HepG2 (cell line): ENCODE measurements at regions not wholly inside any gene's neighbourhood (a gene's known extent, or its start where the extent isn't known, plus 50 kb on each side); places are given as distances from the start of the nearest gene placed in this dataset.

Source experiments
- ATAC-seq: fragments of 200-7000 bp; cut with Tn5 transposase; 3 replicates; pipeline ENCODE4 v1.9.1; 2020; ENCODE audit warnings: mild to moderate bottlenecking, moderate library complexity
- BruUV-seq: library from RNA; stranded (reverse); fragments of 400-500 nt; replicated peaks from 2 replicates; lab custom pipeline; 2021; lab: Mats Ljungman, UMichigan
- CTCF ChIA-PET: fragments of 300-600 bp; formaldehyde crosslinking; extraction: SDS; loops from one replicate; lab custom pipeline; 2021; ENCODE audit warnings: low total read pairs, inconsistent platforms, low intra/inter-chr PET ratio; lab: Yijun Ruan, JAX
- POLR2A ChIA-PET: fragments of 350-600 bp; sonication (Branson Sonifier 250); formaldehyde crosslinking; loops from one replicate; lab custom pipeline; 2020; ENCODE audit warnings: antibody characterized with exemption, inconsistent platforms; lab: Yijun Ruan, JAX
- DNase-seq: peaks from one replicate; pipeline ENCODE4 v3.0.0-alpha.2; 2015; ENCODE audit warnings: low spot score
- FAIRE-seq: peaks from 3 replicates; lab custom pipeline; 2011; peaks lifted over from hg19 to GRCh38; lab: Jason Lieb, UNC
- H2AFZ ChIP-seq: one replicate; pipeline ENCODE4 v1.6.1; 2011; ENCODE audit warnings: low read length, inconsistent platforms
- H3K27ac ChIP-seq: fragments of 300-600 bp; 3 replicates; pipeline ENCODE4 v1.8.0; 2011; ENCODE audit warnings: mixed run types, mild to moderate bottlenecking, mixed read lengths, low read length, inconsistent platforms; ENCODE audit not compliant: insufficient read depth; ENCODE audit errors: extremely low read length
- H3K27me3 ChIP-seq, 2 experiments: fragments of 200-600 bp in 1 of 2; 2 replicates in 1 of 2; 3 replicates in 1 of 2; pipeline versions ENCODE4 v1.6.0 to v1.8.0; 2011; ENCODE audit warnings: low read length in 2 of 2, mild to moderate bottlenecking in 2 of 2, moderate library complexity in 2 of 2, inconsistent platforms in 1 of 2; ENCODE audit not compliant: insufficient read depth in 2 of 2, control insufficient read depth in 1 of 2
- H3K36me3 ChIP-seq, 2 experiments: fragments of 200-600 bp in 1 of 2; replicated peaks in 1 of 2; 2 replicates in 1 of 2; 3 replicates in 1 of 2; pipeline versions ENCODE4 v1.5.1 to v1.8.0; 2011; ENCODE audit warnings: low read length in 2 of 2, inconsistent platforms in 1 of 2; ENCODE audit not compliant: insufficient read depth in 2 of 2, control insufficient read depth in 1 of 2
- H3K4me1 ChIP-seq: 2 replicates; pipeline ENCODE4 v1.5.1; 2012; ENCODE audit warnings: low read length, inconsistent platforms; ENCODE audit not compliant: insufficient read depth
- H3K4me2 ChIP-seq: 2 replicates; pipeline ENCODE4 v1.6.0; 2011; ENCODE audit warnings: low read depth, low read length, inconsistent platforms
- H3K4me3 ChIP-seq, 3 experiments: fragments of 200-600 bp in 1 of 3; sonication (generic), shearing (Covaris generic) in 1 of 3; replicated peaks in 1 of 3; 2 replicates each; pipeline ENCODE4 v1.5.1; 2011 to 2016; ENCODE audit warnings: low read length in 3 of 3, inconsistent platforms in 2 of 3, low read depth in 2 of 3, mild to moderate bottlenecking in 2 of 3, control low read depth in 1 of 3, mixed read lengths in 1 of 3; ENCODE audit not compliant: insufficient read depth in 1 of 3
- H3K79me2 ChIP-seq: one replicate; pipeline ENCODE4 v1.6.1; 2011; ENCODE audit warnings: low read length, inconsistent platforms; ENCODE audit not compliant: insufficient read depth
- H3K9ac ChIP-seq: 2 replicates; pipeline ENCODE4 v1.6.0; 2011; ENCODE audit warnings: mild to moderate bottlenecking, low read depth, low read length, inconsistent platforms; ENCODE audit not compliant: insufficient read depth
- H3K9me3 ChIP-seq: 2 replicates; pipeline ENCODE4 v1.5.1; 2012; ENCODE audit warnings: mild to moderate bottlenecking, low read length
- H4K20me1 ChIP-seq: 2 replicates; pipeline ENCODE4 v1.6.0; 2011; ENCODE audit warnings: inconsistent platforms, mild to moderate bottlenecking, low read length, moderate library complexity; ENCODE audit not compliant: insufficient read depth
- CEBPB ChIP-seq: IDR thresholded peaks from 2 replicates; pipeline ENCODE4 v1.6.1; 2011; ENCODE audit warnings: low read depth, low read length, improper control_type of control experiment, borderline replicate concordance
- KDM4B ChIP-seq: sonication (generic); formaldehyde crosslinking; IDR thresholded peaks from 2 replicates; pipeline ENCODE4 v1.4.0; 2020; ENCODE audit warnings: missing genetic modification reagents
- ZNF549 ChIP-seq: sonication (generic); formaldehyde crosslinking; IDR thresholded peaks from 2 replicates; pipeline ENCODE4 v1.5.0; 2020; ENCODE audit warnings: missing genetic modification reagents
- ZNF749 ChIP-seq: sonication (generic); formaldehyde crosslinking; IDR thresholded peaks from 2 replicates; pipeline ENCODE4 v1.8.0; 2022; ENCODE audit warnings: mild to moderate bottlenecking, missing genetic modification reagents, moderate library complexity, borderline replicate concordance
- WGBS: methylation state at CpG from one replicate; pipeline ENCODE4 v1.1.6; 2017; ENCODE audit warnings: low lambda C conversion rate; 5-methylcytosine and 5-hydroxymethylcytosine counted together
- in situ Hi-C: cut with HindIII; loops from 2 replicates; pipeline ENCODE4 v1.10.0; 2017; ENCODE audit warnings: low pct_unique_long_range_greater_than_20kb; ENCODE audit not compliant: extremely low pct_ligation_motif_present
- intact Hi-C: fragments of 100-400 bp; cut with micrococcal nuclease; formaldehyde crosslinking; loops from one replicate; pipeline ENCODE4 v1.10.0; 2022; ENCODE audit not compliant: unreplicated experiment
- TF ChIP-seq, protein P1 (sequence below), 2 experiments: fragments of 450-650 bp in 1 of 2; sonication (generic) in 1 of 2; formaldehyde crosslinking; IDR thresholded peaks; 2 replicates each; pipeline versions ENCODE4 v1.5.0 to v1.8.0; 2020 to 2022; ENCODE audit warnings: mild to moderate bottlenecking in 1 of 2, missing genetic modification reagents in 1 of 2

DNA sequence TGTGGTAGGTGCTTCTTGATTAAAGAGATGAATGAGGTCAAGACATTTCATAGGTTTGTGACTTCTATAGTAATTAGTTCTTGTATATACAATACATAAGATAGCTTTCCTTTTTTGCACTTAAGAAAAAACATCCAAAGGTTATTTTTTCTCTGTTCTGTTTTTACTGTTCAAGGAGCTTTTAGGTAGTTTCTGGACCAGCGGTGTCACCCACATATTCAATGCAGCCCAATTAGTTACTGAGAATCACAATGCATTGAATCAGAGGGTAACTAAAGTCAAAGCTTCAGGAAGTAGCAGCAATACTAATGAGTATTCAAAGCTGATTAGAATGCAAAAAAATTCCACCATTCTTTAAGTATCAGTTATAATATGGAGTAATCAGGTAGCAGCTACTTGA lies 211.6 kb downstream of the SH2D1A start:
- H3K9ac ChIP-seq = no peak overlapping the region
- H3K27me3 ChIP-seq = no peaks in the 10 kb centered on the region
- TF ChIP-seq ZNF749 (CRISPR knock-in tag) = no peak
- no peak for TF ChIP-seq ZNF549
- ChIA-PET POLR2A (no interaction called here), CTCF (no interaction called here)
- no peak for ATAC-seq
- FAIRE-seq = no peak
- H2AFZ ChIP-seq = no peak overlapping the region
- DNase-seq = no peak
- no peaks in the 10 kb centered on the region for H3K4me1 ChIP-seq
- in situ Hi-C loops (no loop called here), intact Hi-C loops (no loop called here)
- BruUV-seq = no TSS peak
- H3K79me2 ChIP-seq = no peaks in the 10 kb centered on the region
- no peaks in the 10 kb centered on the region for H3K9me3 ChIP-seq
- no peak overlapping the region for H3K4me2 ChIP-seq
- no peaks in the 10 kb centered on the region for H3K36me3 ChIP-seq
- H4K20me1 ChIP-seq = no peaks in the 10 kb centered on the region
- H3K27ac ChIP-seq = no peak overlapping the region
- 7% methylated on average over 1 of the region's 1 CpG for WGBS
- no peak overlapping the region for H3K4me3 ChIP-seq

DNA sequence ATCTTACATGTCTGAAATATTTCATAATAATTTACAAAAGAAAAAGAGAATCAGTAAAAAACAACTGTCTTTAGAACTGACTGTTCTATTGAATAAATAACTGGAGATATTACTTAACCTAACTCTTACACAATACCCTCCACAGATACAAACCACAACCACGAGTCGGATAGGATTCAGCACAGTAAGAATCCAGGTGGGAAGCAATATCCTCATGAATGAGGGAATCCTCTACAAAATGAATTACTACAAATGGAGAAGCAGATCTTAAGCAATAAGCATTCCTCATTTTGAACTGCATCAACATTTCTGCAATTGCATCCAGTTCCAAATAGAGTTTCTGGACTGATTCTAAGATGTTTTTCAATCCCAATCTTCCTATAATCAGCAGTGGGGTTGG lies 227.1 kb downstream of the SH2D1A start:
- no peak for FAIRE-seq
- POLR2A ChIA-PET = no interaction called here

More for the DNA sequence above, 227.1 kb downstream of the SH2D1A start:
- intact Hi-C loops (no loop called here), in situ Hi-C loops (no loop called here)
- no peaks in the 10 kb centered on the region for H3K4me1 ChIP-seq
- H3K9ac ChIP-seq = no peak overlapping the region
- no peak overlapping the region for H2AFZ ChIP-seq
- WGBS = 0% methylated on average over 2 of the region's 2 CpGs
- H3K4me2 ChIP-seq = no peak overlapping the region
- no peaks in the 10 kb centered on the region for H3K36me3 ChIP-seq
- H3K4me3 ChIP-seq = no peak overlapping the region
- BruUV-seq = no TSS peak
- H3K9me3 ChIP-seq = no peaks in the 10 kb centered on the region
- TF ChIP-seq CEBPB (peak; percentile 19; the same call in 1 of the 2 replicates), KDM4B (CRISPR knock-in tag) (no peak)
- TF ChIP-seq, protein P1, sequence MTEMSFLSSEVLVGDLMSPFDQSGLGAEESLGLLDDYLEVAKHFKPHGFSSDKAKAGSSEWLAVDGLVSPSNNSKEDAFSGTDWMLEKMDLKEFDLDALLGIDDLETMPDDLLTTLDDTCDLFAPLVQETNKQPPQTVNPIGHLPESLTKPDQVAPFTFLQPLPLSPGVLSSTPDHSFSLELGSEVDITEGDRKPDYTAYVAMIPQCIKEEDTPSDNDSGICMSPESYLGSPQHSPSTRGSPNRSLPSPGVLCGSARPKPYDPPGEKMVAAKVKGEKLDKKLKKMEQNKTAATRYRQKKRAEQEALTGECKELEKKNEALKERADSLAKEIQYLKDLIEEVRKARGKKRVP (CRISPR knock-in tag; IDR thresholded peaks at IDR 0.05) = no peak
- TF ChIP-seq, all 625 proteins: peak for 1
- no peaks in the 10 kb centered on the region for H4K20me1 ChIP-seq
- no peak overlapping the region for H3K27ac ChIP-seq
- no peaks in the 10 kb centered on the region for H3K27me3 ChIP-seq
- DNase-seq (no peak), ATAC-seq (no peak)
- CTCF ChIA-PET = no interaction called here
- no peaks in the 10 kb centered on the region for H3K79me2 ChIP-seq
